NCI-H1930 (cell line): ENCODE measurements at regions not wholly inside any gene's neighbourhood (a gene's known extent, or its start where the extent isn't known, plus 50 kb on each side); places are given as distances from the start of the nearest gene placed in this dataset.
"Not testable (repeated sequence)": the region's sequence is repeated elsewhere in the genome, so short reads cannot be mapped to it uniquely, and the experiment has no call there.

Experiments
- DNase-seq, 2 experiments: peaks; one replicate each; lab custom pipeline; 2025; lab: John Stamatoyannopoulos, UW

DNA sequence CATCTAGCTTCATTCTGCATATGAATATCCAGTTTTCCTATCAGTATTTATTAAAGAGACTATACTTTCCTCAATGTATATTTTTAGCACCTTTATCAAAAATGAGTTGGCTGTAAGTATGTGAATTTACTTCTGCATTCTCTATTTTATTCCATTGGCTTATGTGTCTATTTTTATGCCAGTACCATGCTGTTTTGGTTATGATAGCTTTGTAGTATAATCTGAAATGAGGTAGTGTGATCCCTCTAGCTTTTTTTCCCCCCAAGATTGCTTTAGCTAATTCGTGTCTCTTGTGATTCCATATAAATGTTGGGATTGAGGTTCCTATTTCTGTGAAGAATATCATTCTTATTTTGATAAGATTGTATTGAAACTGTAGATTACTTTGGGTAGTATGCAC lies 469.1 kb upstream of the MAP3K7 start:
- DNase-seq: no peak

DNA sequence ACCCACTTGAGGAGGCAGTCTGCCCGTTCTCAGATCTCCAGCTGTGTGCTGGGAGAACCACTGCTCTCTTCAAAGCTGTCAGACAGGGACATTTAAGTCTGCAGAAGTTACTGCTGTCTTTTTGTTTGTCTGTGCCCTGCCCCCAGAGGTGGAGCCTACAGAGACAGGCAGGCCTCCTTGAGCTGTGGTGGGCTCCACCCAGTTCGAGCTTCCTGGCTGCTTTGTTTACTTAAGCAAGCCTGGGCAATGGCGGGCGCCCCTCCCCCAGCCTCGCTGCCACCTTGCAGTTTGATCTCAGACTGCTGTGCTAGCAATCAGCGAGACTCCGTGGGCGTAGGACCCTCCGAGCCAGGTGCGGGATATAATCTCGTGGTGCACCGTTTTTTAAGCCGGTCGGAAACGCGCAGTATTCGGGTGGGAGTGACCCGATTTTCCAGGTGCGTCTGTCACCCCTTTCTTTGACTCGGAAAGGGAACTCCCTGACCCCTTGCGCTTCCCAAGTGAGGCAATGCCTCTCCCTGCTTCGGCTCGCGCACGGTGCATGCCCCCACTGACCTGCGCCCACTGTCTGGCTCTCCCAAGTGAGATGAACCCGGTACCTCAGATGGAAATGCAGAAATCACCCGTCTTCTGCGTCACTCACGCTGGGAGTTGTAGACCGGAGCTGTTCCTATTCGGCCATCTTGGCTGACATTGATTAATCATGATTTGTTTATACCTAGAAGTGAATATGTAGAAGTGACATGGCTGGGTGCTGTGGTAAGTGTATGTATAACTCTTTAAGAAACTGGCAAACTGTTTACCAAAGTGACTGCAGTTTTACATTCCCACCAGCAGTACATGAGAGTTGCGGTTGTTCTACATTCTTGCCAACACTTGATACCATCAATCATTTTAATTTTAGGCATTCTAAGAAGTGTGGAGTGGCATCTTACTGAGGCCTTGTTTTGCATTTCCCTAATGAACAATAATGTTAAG lies 465.9 kb upstream of the MAP3K7 start:
- not testable (repeated sequence) for DNase-seq

DNA sequence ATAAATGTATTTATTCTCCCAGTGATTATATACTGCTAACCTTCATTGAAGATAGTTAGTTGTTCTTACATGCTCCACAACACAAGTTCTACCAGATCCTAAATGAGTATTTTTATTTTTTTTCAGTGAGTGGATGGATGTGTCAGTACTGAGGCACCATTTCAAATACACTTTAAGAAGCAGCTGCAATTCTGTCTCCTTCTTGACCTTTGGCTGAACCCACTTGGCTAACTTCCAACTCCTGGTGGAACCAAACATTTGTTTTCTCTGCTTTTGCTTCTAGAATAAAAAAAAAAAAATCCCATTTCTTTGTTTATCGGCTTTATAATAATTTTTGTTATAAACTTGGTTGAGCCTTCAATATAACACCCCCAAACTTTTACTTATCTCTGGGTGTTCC lies 458.3 kb upstream of the MAP3K7 start:
- DNase-seq: no peak

DNA sequence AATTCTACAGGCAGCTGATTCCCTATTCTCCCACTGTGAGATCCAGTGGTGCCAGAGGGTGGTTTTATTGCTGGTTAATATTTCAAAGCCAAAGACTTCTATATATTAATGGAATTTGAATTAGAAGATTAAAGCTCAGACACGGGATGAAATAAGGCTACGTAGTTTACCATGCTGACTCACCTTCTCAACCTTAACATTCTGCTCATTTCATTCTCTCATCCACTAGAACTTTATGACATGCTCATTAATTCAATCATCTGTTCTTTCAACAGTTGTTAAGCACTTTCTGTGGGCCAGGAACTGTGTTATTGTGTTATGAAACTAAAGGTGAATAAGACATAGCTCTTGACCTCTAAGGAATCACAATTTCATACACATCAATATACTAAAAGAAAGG lies 456.9 kb upstream of the MAP3K7 start:
- no peak for DNase-seq

DNA sequence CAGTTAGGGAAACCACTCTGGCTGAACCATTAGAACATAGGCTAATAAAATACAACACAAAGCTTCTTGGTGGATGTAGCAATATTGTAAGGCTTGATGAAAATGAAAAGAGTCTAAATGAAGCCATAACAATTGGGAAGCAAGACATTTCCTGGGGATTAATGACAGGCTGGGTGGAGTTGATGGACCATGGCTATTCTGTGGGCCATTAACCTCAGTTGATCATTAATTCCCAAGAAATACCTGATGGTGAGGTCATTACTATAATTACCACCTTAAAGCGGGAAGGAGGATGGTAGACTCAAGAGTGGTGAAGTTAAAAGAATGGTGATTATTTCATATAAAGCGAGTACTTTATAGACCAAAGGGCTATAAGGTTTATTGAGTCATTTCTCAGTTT lies 455.8 kb upstream of the MAP3K7 start:
- DNase-seq: no peak

DNA sequence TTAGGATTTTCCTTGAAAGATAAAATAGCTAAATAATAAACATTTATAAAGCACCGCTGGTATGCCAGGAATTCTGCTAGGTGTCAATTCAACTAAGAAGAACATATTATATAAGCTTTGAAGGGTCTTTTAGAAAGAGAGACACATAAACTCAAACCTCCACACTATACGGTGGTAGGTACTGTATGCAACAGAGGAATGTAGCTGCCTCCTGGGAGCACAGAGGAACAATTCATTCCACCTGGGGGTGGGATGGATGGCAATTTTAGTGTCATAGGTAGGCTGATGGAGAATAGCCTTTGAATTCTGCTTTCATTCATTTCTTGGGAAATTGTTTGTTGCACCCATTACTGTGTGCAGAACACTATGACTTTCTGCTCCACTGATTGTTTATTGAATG lies 447.1 kb upstream of the MAP3K7 start:
- DNase-seq: no peak

DNA sequence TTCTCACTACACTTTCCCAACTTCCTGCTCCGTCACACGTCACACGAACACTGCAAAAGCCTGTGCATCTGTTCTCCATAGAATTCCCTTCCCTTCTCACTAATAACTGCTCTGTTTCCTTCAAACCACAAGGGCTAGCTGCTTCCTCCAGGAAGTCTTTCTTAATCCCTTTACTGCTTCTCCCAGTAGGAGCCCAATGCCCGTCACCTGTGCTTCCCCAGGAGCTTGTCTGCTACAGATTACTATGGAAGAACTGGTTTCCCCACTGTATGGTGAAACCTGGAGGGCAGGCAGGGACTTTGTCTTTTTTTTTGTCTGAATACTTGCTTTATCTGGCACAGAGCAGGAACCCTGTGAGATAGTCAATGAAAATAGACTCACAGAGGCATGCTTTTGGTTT lies 444.7 kb upstream of the MAP3K7 start:
- no peak for DNase-seq

DNA sequence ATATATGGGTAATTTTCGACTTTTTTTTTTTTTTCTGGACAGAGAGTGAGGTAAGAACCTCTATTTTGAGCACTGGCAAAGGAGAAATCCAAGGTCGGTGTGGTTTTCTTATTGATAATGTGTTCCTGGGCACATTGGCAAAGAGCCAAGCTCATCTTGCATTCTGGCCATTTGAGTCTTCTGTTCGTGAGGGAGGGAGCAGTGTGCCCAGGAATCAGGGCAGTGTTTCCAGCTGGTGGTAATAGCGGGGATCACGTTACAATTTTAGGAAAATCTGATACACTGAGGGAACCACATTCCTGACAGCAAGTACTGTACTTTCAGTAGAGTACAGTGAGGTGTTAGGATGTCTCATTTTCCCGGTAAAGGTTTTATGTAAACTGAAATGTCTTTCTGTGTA lies 442.3 kb upstream of the MAP3K7 start:
- no peak for DNase-seq

DNA sequence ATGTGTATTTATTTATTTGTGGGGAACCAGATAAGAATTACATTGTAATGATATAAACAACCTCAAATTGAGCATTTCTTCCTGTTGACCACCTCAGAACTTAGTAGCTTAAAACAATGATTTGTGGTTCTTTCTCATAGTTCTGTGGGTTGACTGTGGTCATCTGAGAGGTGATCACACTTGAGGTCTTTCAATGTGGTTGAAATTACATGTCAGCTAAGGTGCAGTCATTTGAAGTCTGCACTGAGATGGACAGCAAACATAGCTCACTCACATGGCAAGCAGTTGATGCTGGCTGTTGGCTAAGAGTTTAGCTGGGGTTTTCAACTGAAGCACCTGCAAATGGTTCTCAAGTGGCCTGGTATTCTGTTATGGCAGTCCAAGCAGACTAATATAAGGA lies 436.7 kb upstream of the MAP3K7 start:
- no peak for DNase-seq

DNA sequence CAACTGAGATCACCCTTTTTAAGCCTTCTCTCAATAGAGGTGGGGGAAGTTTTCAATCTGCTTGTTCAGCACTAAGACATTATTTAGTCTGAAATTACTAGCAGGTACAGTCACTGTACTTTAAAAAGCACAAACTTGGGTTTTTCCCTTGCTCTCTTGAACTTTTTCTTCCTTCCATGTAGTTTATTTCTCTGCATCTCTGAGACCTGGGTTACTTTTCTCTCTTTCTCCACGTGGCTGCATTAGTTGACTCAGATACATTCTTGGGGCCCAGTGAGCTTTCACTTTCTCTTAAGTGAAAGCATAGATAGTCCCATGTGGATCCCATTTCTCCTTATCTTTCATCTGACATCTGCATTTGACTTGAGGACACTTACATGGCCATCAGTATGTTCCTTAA lies 433.9 kb upstream of the MAP3K7 start:
- no peak for DNase-seq

DNA sequence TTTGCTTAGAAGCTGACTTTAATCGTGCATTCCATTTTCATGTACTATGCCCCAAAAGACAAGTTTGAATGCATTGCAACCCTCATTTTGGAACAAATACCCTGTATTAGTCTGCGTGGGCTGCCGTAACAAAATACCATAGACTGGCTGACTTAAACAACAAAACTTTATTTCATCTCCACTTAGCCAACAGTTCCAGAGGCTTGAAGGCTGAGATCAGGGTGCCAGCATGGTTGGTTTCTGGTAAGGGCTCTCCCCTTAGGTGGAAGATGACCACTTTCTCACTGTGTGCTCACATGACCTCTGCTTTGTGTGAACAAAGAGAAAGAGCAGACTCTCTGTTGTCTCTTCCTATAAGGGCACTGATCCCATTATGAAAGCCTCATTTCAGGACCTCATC lies 431.7 kb upstream of the MAP3K7 start:
- DNase-seq: no peak

DNA sequence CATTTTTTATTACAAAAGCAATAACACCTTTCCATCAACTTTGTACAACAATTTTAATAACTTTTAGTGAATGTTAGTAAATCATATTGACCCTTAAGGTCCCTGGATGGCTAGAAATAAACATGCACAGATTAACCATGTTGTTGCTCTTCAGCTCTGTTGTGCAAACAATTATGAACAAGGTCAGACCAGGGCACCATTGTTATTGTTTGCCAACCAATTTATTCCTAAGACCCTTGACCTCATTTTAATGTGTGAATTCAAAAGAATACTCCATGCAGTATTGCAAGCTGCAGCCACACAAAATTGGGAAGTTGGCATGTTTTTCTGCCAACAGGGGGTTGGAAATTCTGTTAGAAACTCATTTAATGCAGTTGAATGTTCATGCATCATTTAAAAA lies 426.6 kb upstream of the MAP3K7 start:
- no peak for DNase-seq

DNA sequence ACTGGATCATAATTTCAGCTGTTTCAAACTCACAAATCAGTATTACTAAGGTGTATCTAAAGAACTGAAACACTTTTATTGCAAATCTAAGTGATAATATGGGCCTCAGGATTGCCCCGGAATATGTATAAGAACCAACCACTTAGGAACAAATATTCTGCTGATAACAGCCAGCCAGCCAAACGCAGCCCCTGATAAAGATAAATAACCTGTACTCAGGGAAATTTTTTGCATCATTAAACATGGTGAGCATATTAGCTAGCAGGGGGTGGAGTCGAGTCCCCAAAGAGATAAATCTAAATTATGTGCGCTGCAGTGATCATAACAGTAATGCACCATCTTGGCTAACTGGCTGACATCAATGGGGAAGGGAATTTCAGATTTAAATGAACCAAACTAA lies 410.2 kb upstream of the MAP3K7 start:
- no peak for DNase-seq

DNA sequence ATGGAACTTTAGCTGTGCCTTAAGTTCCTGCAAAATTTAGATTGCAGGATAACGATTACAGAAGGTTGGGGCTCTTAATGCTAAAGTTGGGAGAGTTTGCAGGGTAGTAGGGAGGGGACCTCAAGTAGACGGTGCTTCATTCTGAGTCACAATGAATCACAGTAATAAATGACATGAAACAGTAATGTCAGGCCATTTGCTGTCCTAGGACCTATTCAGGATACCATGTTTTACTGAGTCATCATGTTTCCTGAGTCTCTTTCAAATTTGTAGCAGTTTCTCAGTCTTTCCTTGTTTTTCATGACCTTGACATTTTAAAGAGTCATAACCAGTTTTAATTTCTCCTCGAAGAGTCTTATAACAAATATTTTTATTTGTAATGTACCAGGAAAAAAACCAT lies 406.9 kb upstream of the MAP3K7 start:
- DNase-seq: no peak

DNA sequence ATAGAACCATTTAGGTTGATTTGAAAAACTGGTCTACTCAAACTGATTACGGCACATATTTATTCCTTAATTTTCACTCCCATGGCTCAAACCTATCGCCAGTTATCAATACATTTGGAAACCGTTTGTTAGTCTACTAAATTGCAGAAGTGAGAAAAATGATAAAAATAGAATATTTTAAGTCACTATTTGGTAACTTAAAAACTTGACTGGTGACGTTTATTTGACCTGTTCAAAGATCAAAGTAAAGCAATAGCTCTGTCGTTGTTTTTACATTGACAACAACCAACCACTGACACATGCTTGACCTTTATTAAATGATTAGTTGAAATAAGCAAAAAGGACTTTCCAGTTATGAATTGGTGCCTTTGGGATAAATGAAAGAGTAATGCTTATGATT lies 402.9 kb upstream of the MAP3K7 start:
- no peak for DNase-seq

DNA sequence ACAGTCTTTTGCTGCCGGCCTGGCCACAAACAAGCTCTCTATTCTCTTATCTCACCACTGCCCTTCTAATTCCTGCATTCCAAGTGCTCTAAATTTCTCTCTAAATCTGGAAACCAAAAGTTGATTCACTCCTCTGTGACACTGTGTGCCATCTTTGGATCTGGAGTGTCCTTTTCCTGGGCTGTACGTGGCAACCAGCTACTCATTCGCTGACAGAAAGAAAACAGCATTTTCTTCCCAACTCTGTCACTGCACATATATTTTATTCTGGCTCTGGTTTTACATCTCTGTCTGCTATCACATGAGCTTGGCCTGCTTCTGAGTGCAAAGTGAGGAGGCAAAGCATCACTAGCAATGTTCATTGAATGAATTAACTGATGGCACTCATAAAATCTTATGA lies 397.2 kb upstream of the MAP3K7 start:
- DNase-seq: no peak

DNA sequence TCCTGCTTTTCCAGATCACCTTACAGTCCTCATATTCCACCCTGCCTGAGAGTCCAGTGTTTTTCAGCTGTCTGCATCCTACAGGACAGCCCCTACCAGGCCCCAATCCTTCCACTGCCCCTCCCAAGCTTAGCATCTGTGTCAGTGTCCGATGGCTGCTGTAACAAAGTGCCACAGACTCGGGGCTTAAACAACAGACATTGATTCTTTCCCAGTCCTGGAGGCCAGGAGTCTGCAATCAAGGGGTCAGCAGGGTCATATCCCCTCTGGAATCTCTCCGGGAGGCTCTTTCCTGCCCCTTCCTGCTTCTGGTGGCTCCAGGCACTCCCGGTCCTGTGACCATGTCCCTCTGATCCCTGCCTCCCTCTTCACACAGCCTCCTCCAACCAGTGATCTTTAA lies 396.6 kb upstream of the MAP3K7 start:
- no peak for DNase-seq

DNA sequence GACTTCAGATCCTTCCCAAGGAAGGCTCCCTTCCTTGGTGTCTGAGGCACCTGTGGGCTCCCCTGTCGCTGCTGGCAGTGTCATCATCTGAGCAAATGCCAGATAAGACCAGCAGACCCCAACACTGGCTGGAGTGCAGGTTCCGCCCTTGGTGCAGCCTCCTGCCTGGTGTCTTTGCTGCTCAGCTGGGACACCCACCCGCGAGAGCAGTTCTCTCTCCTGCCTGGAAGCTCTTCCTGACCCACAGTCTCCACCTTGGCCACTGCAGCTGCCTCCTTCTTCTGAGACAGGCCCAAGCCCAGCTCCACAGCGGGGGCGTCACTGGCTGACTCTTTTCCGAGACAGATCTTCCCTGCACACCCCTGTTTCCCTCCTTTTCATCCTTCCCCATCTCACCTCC lies 395.7 kb upstream of the MAP3K7 start:
- DNase-seq: no peak

DNA sequence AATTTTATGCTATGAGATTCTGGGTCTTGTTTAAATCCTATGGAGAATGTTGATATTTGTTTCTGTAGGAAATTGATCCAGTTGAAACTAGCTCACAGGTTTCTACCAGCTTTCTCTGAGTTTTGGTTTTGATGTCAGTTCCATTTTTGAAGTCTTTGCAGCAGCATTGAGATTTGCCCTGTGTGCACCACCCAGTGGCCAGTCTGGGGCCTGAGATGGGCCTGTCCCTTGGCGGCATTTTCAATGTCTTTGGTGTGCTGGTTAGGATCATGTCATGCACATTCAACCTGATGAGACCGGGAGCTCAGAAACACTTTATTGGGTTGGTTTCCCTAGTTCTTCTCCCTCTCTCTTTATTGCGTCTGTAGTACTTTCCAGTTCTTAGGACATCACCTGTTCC lies 395.2 kb upstream of the MAP3K7 start:
- DNase-seq: no peak

DNA sequence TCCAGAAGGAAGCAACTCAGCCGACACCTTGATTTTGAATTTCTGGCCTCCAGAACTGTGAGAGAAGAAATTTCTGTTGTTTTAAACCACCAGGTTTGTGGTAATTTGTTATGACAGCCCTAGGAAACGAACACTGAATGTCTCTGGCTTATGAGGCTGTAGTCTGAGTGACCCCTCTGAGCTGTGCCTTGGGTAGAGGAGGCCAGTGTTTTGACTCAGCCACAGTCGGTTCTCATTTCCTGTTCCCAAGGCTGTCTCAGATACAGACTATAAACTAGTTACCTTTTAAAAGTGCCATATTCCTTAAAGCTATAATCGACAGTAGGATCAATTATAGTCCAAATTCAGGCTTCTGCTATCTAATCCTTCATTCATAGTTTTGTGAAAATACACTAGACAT lies 391.2 kb upstream of the MAP3K7 start:
- DNase-seq: no peak

DNA sequence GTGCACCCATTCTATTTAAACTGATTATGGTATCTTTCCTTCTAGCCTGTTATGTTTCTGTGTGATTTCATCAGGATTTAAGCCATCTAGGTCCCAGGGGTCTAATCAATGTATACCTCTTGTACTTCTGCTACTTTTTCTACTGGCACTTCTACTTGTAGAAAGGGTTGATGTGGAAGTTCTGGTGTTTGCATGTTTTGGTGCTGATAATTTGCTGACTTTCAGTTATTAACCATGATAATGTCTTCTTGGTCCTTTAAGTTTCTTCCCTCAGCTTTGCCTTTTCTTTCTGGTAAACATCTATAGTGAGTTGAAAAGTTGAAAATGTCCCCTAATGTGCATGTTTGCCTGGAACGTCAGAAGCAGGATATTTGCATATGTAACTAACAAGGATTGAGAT lies 390.6 kb upstream of the MAP3K7 start:
- no peak for DNase-seq

DNA sequence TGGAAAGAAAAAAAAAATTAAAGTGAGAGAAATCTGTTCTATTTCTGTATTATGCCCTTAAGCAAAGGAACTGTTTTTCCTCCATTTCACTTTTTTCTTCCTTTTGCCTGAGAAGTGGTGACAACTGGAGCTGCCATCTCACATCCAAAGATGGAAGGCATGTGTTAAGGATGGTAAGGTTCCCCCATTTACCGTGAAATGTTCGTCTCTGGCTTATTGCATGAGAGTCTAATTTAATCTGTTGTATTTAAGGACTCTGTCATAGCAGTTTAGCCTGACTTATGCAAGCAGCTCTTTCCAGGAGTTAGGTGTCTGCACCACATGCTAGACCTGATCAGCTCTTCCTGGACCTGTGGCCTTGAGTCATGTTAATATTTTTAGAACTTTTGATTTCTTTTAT lies 389.5 kb upstream of the MAP3K7 start:
- no peak for DNase-seq

DNA sequence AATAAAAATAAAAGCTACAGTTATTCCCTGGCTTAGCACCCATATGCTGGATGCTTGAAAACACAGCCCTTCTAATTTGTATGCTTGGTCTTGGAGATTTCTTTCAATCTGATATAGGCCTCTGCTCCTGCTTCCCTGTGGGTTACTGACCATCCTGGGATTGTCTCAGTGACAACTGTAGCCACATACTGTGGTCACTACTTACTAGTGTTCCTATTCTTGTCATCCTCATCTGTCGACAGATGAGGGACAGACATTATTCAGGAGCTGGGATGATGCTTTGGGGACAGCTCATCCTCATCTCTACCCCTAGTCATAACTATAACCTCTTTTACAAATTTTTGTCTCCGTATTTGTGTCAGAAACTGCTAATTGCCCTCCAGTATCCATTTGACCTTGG lies 388.9 kb upstream of the MAP3K7 start:
- no peak for DNase-seq

DNA sequence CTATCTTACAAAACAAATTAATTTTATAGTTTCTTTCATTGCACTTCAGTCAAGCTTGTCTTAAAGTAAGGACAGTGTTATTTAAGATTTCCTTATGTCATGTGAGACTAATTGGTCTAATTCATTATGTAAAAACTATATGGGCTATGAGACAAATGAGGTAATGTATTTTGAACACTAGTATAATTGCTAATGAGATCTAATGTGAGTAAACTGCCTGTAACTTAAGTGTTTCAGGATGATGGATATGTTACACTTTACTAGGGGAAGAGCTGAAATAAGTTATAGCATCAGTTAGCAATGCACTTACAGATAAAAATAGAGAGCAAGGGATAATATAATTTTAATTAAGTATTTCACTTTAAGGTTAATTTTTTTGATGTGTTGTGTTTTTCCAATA lies 386.3 kb upstream of the MAP3K7 start:
- DNase-seq: no peak
